HG02981 (cell line): ENCODE measurements at regions not wholly inside any gene's neighbourhood (a gene's known extent, or its start where the extent isn't known, plus 50 kb on each side); places are given as distances from the start of the nearest gene placed in this dataset.

Source experiments
- ATAC-seq: cut with Tn5 transposase; IDR thresholded peaks from one replicate; pipeline ENCODE4 v1.9.1; 2021; ENCODE audit warnings: mild to moderate bottlenecking, moderate library complexity; ENCODE audit not compliant: unreplicated experiment

DNA sequence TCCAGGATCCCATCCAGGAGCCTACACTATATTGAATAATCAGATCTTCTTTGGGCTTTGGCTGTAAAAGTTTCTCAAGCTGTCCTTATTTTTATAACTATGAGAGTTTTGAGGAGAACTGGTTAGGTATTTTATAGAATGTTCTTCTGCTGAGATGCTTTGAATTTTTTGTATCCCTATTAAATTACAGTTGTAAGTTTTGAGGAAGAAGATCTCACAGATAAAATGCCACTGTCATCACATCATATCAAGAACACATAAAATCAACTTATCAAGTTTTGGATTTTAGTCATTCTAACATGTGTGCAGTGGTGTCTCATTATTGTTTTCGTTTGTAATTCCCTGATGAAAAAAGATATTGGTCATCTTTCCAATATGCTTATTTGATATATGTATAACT, 260.2 kb upstream of the COL3A1 start:
- no peak for ATAC-seq

- ATAC-seq: no peak
These were observed 253.2 kb upstream of the COL3A1 start for GRCh38 chr2:188720811-188721605.

DNA sequence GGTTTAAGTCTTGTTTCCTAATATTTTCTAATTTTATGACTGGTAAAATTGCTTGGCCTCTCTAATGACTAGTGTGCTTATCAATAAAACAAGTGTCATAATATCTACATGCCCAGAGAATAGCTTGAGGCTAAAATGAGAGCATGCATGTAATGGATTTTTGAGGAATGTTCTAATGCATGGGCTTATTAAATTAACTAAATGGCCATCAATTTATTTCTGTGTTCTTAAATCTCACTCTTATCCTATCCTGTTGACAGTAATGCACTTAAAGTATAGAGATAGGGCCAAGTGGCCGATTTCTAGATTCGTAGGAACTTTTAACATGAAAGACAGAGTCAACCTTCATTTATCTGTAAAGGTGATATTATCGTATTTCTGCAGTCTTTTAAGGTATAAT, 252.4 kb upstream of the COL3A1 start:
- ATAC-seq: no peak

GRCh38 chr2:188725746-188726360, 248.3 kb upstream of the COL3A1 start:
- no peak for ATAC-seq

GRCh38 chr2:188726626-188727247, 247.4 kb upstream of the COL3A1 start:
- no peak for ATAC-seq

DNA sequence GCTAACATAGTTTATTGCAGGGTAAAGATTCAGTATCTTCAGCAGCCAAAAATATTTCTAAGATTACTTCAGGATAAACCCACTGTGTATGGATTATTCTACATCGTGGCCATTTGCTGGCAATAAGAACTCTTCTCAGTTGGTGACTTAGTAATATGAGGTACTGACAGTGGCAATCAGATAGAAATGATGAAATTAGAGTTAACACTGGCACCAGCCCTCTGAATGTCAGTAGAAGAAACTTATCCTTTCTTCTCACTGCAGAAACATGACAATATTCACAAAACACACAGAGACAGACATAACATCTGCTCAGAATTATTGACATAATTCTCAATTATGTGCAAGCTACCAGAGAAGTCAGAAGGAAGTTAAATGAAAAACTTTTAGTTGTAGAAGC, 246.3 kb upstream of the COL3A1 start:
- ATAC-seq: no peak

GRCh38 chr2:188734691-188735090, 239.5 kb upstream of the COL3A1 start:
- no peak for ATAC-seq

GRCh38 chr2:188746727-188747126, 227.4 kb upstream of the COL3A1 start:
- no peak for ATAC-seq

DNA sequence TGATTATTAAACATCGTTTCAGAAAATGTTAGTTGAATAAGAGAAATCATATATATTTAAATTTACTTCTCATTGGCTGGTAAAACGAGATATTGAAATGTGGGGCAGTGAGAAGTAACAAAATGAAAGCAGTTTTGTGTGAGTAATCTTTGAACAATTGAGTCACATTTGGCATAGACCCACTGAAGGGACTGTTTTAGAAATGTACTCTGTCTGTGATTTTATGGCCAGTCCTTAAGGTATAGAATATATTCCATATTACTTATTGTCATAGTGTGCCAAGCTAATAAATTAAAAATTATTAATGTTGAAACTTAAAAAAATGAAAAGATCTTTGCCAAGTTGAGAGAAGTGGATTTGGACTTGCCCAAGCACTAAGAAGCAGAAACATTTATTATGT, 222.4 kb upstream of the COL3A1 start:
- ATAC-seq: no peak

- ATAC-seq: no peak
These were observed 221.9 kb upstream of the COL3A1 start for GRCh38 chr2:188752311-188752710.

DNA sequence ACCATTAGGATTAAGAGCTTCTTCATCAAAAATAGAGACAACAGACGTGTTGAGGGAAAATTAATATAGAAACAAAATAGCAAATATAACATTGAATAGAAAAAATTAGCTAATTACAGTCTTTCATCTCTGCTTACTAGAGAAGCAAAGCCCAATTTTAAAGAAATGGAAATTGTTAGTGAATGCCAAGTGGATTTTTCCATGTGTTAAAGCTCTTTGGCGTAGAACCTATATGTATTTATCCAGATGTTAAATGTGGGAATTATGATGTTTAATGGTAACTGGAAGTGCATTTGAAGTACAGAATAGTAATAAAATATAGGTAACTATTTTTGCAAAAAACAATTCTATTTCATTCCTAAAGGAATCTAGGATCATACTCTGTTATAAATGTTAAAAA, 212.0 kb upstream of the COL3A1 start:
- no peak for ATAC-seq

GRCh38 chr2:188765522-188766470, 208.4 kb upstream of the COL3A1 start:
- peak; percentile 67 for ATAC-seq

GRCh38 chr2:188766471-188766856, 207.7 kb upstream of the COL3A1 start:
- ATAC-seq: no peak

GRCh38 chr2:188767176-188767575, 207.0 kb upstream of the COL3A1 start:
- no peak for ATAC-seq

- ATAC-seq: no peak
These were observed 203.9 kb upstream of the COL3A1 start for GRCh38 chr2:188770296-188770695.

GRCh38 chr2:188773075-188773474, 201.1 kb upstream of the COL3A1 start:
- ATAC-seq: no peak

GRCh38 chr2:188776634-188777033, 197.5 kb upstream of the COL3A1 start:
- ATAC-seq: no peak

GRCh38 chr2:188784269-188784762, 189.9 kb upstream of the COL3A1 start:
- no peak for ATAC-seq

GRCh38 chr2:188785061-188785460, 189.1 kb upstream of the COL3A1 start:
- no peak for ATAC-seq

GRCh38 chr2:188785490-188785889, 188.7 kb upstream of the COL3A1 start:
- no peak for ATAC-seq

DNA sequence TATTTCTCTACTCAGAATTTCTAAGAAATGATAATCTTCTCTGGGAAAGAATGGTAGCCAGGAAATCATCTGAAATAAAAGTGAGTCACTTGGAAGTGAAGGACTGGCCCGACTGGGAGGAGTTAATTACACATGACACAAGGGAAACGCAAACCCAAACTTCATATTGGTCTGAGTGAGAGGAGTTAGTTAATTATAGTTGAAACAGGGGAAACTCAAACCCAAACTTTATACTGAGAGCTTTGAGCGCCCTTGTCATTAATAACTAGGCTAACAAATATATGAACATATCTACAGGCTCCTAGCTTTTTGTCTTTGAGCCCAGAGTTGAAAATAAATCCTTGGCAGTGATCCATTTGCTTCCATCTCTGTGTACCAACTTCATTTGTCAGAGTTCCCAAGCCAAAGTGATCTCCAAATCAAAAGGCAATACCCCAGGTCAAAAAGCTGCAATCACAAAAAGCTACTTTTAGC, 187.8 kb upstream of the COL3A1 start:
- ATAC-seq: no peak
